ENCODE measurements at regions not wholly inside any gene's neighbourhood (a gene's known extent, or its start where the extent isn't known, plus 50 kb on each side); places are given as distances from the start of the nearest gene placed in this dataset.

GRCh38 chr3:139811331-139811730, 123.7 kb upstream of the CLSTN2 start:
- TF ChIP-seq HDAC1 (IDR thresholded peaks at IDR 0.05) (no peak), EZH2 (IDR thresholded peaks at IDR 0.05; ENCODE audit: borderline replicate concordance, low read depth, low read length) (no peak), KLF10 (CRISPR knock-in tag; IDR thresholded peaks at IDR 0.05) (no peak), E2F1 (CRISPR knock-in tag; IDR thresholded peaks at IDR 0.05) (no peak), CBX5 (IDR thresholded peaks at IDR 0.05; ENCODE audit: borderline replicate concordance, low read depth) (no peak), RBFOX2 (IDR thresholded peaks at IDR 0.05; ENCODE audit: low read depth, low read length) (no peak), KDM1A (IDR thresholded peaks at IDR 0.05) (no peak), PCBP1 (IDR thresholded peaks at IDR 0.05; ENCODE audit: low read depth, low read length, poor library complexity, severe bottlenecking) (no peak), CTCF (IDR thresholded peaks at IDR 0.05 in 2 of 3, conservative IDR thresholded peaks at IDR 0.05 in 1 of 3; ENCODE audit: insufficient read depth in 2 of 3, low read depth in 1 of 3, low read length in 3 of 3) (no peak), MAZ (CRISPR knock-in tag; conservative IDR thresholded peaks at IDR 0.05 in 1 of 2, IDR thresholded peaks at IDR 0.05 in 1 of 2) (no peak)
